Vagina (tissue), 2 donors: ENCODE measurements at regions not wholly inside any gene's neighbourhood (a gene's known extent, or its start where the extent isn't known, plus 50 kb on each side); places are given as distances from the start of the nearest gene placed in this dataset.
"Not testable (repeated sequence)": the region's sequence is repeated elsewhere in the genome, so short reads cannot be mapped to it uniquely, and the experiment has no call there.

Experiments used
- DNase-seq, 2 donors: peaks; one replicate each; pipeline ENCODE4 v3.0.0-alpha.2; 2017; ENCODE audit errors: extremely low spot score in 2 of 2
- H3K27ac ChIP-seq: fragments of 200-600 bp; sonication (generic); one replicate; pipeline ENCODE4 v1.5.1; 2019
- H3K27me3 ChIP-seq: fragments of 200-600 bp; sonication (generic); one replicate; pipeline ENCODE4 v1.5.1; 2019
- H3K36me3 ChIP-seq, 2 donors: fragments of 200-600 bp; sonication (generic); one replicate each; pipeline ENCODE4 v1.5.1; 2017 to 2019
- H3K4me1 ChIP-seq: fragments of 200-600 bp; sonication (generic); one replicate; pipeline ENCODE4 v1.5.1; 2019
- H3K4me3 ChIP-seq, 2 donors: fragments of 200-600 bp; sonication (generic); 1 replicate in 1 of 2; 2 replicates in 1 of 2; pipeline ENCODE4 v1.5.1; 2016 to 2019
- H3K9me3 ChIP-seq: fragments of 200-600 bp; sonication (generic); one replicate; pipeline ENCODE4 v1.5.1; 2019
- CTCF ChIP-seq, 3 experiments: fragments of 450-650 bp in 2 of 3; fragments of 200-600 bp in 1 of 3; sonication (generic) in 1 of 3; IDR thresholded peaks; one replicate each; pipeline ENCODE4 v1.5.1; 2017 to 2019; ENCODE audit warnings: antibody characterized with exemption in 3 of 3, mild to moderate bottlenecking in 2 of 3, moderate library complexity in 2 of 3
- POLR2A ChIP-seq, 2 donors: fragments of 450-650 bp; IDR thresholded peaks; one replicate each; pipeline ENCODE4 v1.6.1; 2017; ENCODE audit warnings: antibody characterized with exemption in 2 of 2, mild to moderate bottlenecking in 2 of 2, moderate library complexity in 2 of 2
- POLR2AphosphoS5 ChIP-seq, 2 donors: sonication (generic); formaldehyde crosslinking; IDR thresholded peaks; one replicate each; pipeline ENCODE4 v1.9.0; 2017; ENCODE audit warnings: antibody characterized with exemption in 2 of 2, mild to moderate bottlenecking in 2 of 2, low read depth in 1 of 2; ENCODE audit not compliant: insufficient read depth in 1 of 2
- intact Hi-C: fragments of 100-400 bp; cut with DNase I; formaldehyde crosslinking; loops from one replicate; pipeline ENCODE4 v1.15.1; 2023

GRCh38 chr10:22158426-22158825, 59.4 kb downstream of the EBLN1 start:
- TF ChIP-seq POLR2AphosphoS5 (IDR thresholded peaks at IDR 0.05; ENCODE audit: insufficient read depth in 1 of 2, low read depth in 1 of 2) (no peak), CTCF (IDR thresholded peaks at IDR 0.05) (no peak), POLR2A (IDR thresholded peaks at IDR 0.05) (no peak)
- Histone ChIP-seq H3K27ac (no peak overlapping the region), H3K4me1 (no peaks in the 10 kb centered on the region), H3K9me3 (no peaks in the 10 kb centered on the region), H3K4me3 (no peak overlapping the region), H3K36me3 (no peaks in the 10 kb centered on the region), H3K27me3 (no peaks in the 10 kb centered on the region)
- DNase-seq = no peak
- intact Hi-C loops = no loop called here

- intact Hi-C loops = no loop called here
- Histone ChIP-seq H3K27me3 (no peaks in the 10 kb centered on the region), H3K4me1 (no peaks in the 10 kb centered on the region), H3K36me3 (no peaks in the 10 kb centered on the region), H3K9me3 (no peaks in the 10 kb centered on the region), H3K27ac (no peak overlapping the region), H3K4me3 (no peak overlapping the region)
- TF ChIP-seq CTCF (IDR thresholded peaks at IDR 0.05) = no peak
- TF ChIP-seq POLR2AphosphoS5 (IDR thresholded peaks at IDR 0.05; ENCODE audit: insufficient read depth in 1 of 2, low read depth in 1 of 2) = no peak
- TF ChIP-seq POLR2A (IDR thresholded peaks at IDR 0.05) = no peak
- DNase-seq = no peak
Observed at GRCh38 chr10:22156750-22157149, 61.1 kb downstream of the EBLN1 start.

GRCh38 chr10:22152403-22152802, 65.4 kb downstream of the EBLN1 start:
- DNase-seq = no peak
- no peaks in the 10 kb centered on the region for H3K27me3 ChIP-seq
- H3K36me3 ChIP-seq = no peaks in the 10 kb centered on the region
- H3K4me1 ChIP-seq = no peaks in the 10 kb centered on the region
- H3K9me3 ChIP-seq = no peaks in the 10 kb centered on the region
- no peak overlapping the region for H3K4me3 ChIP-seq
- no peak overlapping the region for H3K27ac ChIP-seq
- TF ChIP-seq CTCF (IDR thresholded peaks at IDR 0.05) = no peak
- no peak for TF ChIP-seq POLR2A (IDR thresholded peaks at IDR 0.05)
- TF ChIP-seq POLR2AphosphoS5 (IDR thresholded peaks at IDR 0.05; ENCODE audit: insufficient read depth in 1 of 2, low read depth in 1 of 2) = no peak
- intact Hi-C loops = no loop called here

- Histone ChIP-seq H3K36me3 (no peaks in the 10 kb centered on the region), H3K4me1 (no peaks in the 10 kb centered on the region), H3K9me3 (no peaks in the 10 kb centered on the region), H3K27ac (no peak overlapping the region), H3K4me3 (no peak overlapping the region), H3K27me3 (no peaks in the 10 kb centered on the region)
- DNase-seq = no peak
- TF ChIP-seq CTCF (IDR thresholded peaks at IDR 0.05) (no peak), POLR2AphosphoS5 (IDR thresholded peaks at IDR 0.05; ENCODE audit: insufficient read depth in 1 of 2, low read depth in 1 of 2) (no peak), POLR2A (IDR thresholded peaks at IDR 0.05) (no peak)
- intact Hi-C loops = no loop called here
Observed at GRCh38 chr10:22150842-22151241, 67.0 kb downstream of the EBLN1 start.

GRCh38 chr10:22148961-22149360, 68.9 kb downstream of the EBLN1 start:
- no peaks in the 10 kb centered on the region for H3K4me1 ChIP-seq
- DNase-seq = no peak
- no peak overlapping the region for H3K27ac ChIP-seq
- no peaks in the 10 kb centered on the region for H3K27me3 ChIP-seq
- no peaks in the 10 kb centered on the region for H3K9me3 ChIP-seq
- intact Hi-C loops = loop anchor here (5.0 kb wide), 1 partner anchor 87 kb away; no protein-coding TSS in a partner anchor
- no peak for TF ChIP-seq POLR2AphosphoS5 (IDR thresholded peaks at IDR 0.05; ENCODE audit: insufficient read depth in 1 of 2, low read depth in 1 of 2)
- no peak for TF ChIP-seq CTCF (IDR thresholded peaks at IDR 0.05)
- TF ChIP-seq POLR2A (IDR thresholded peaks at IDR 0.05) = no peak
- H3K4me3 ChIP-seq = no peak overlapping the region
- H3K36me3 ChIP-seq = no peaks in the 10 kb centered on the region

- H3K4me1 ChIP-seq, H3K36me3 ChIP-seq, H3K27me3 ChIP-seq, H3K27ac ChIP-seq, DNase-seq, H3K4me3 ChIP-seq, H3K9me3 ChIP-seq: not testable (repeated sequence)
- intact Hi-C loops = loop anchor here (5.0 kb wide), 1 partner anchor 84 kb away; no protein-coding TSS in a partner anchor
Observed at GRCh38 chr10:22145873-22146272, 71.9 kb downstream of the EBLN1 start.
